ENCODE measurements at regions not wholly inside any gene's neighbourhood (a gene's known extent, or its start where the extent isn't known, plus 50 kb on each side); places are given as distances from the start of the nearest gene placed in this dataset.

- H4K20me1 ChIP-seq (ENCODE audit: insufficient read depth, low read length) = no peaks in the 10 kb centered on the region
- TF ChIP-seq CTCF (IDR thresholded peaks at IDR 0.05; ENCODE audit: low read depth, low read length) = no peak
- no peak for TF ChIP-seq EZH2phosphoT487 (IDR thresholded peaks at IDR 0.05; ENCODE audit: low read depth)
- no peaks in the 10 kb centered on the region for H3K36me3 ChIP-seq (replicated peaks; ENCODE audit: low read depth, low read length)
- H3K9ac ChIP-seq (ENCODE audit: low read length) = no peak overlapping the region
- no peak overlapping the region for H2AFZ ChIP-seq (ENCODE audit: low read depth, low read length)
- H3K27ac ChIP-seq (ENCODE audit: low read length) = no peak overlapping the region
- no peaks in the 10 kb centered on the region for H3K4me1 ChIP-seq (ENCODE audit: low read length)
- no peak overlapping the region for H3K4me3 ChIP-seq (ENCODE audit: low read length)
- no peaks in the 10 kb centered on the region for H3K79me2 ChIP-seq (ENCODE audit: low read length)
- H3K9me3 ChIP-seq (ENCODE audit: insufficient read depth, low read length) = no peaks in the 10 kb centered on the region
- no peak overlapping the region for H3K4me2 ChIP-seq (ENCODE audit: low read length)
- no peaks in the 10 kb centered on the region for H3K27me3 ChIP-seq (ENCODE audit: low read depth, low read length)
Observed at GRCh38 chr5:145673786-145674185, 161.4 kb downstream of the PRELID2 start.

- H3K36me3 ChIP-seq (replicated peaks; ENCODE audit: low read depth, low read length) = no peaks in the 10 kb centered on the region
- H3K27ac ChIP-seq (ENCODE audit: low read length) = no peak overlapping the region
- no peak overlapping the region for H3K9ac ChIP-seq (ENCODE audit: low read length)
- no peaks in the 10 kb centered on the region for H3K9me3 ChIP-seq (ENCODE audit: insufficient read depth, low read length)
- H3K27me3 ChIP-seq (ENCODE audit: low read depth, low read length) = no peaks in the 10 kb centered on the region
- no peak overlapping the region for H2AFZ ChIP-seq (ENCODE audit: low read depth, low read length)
- no peaks in the 10 kb centered on the region for H3K4me1 ChIP-seq (ENCODE audit: low read length)
- TF ChIP-seq EZH2phosphoT487 (IDR thresholded peaks at IDR 0.05; ENCODE audit: low read depth) (no peak), CTCF (IDR thresholded peaks at IDR 0.05; ENCODE audit: low read depth, low read length) (no peak)
- no peak overlapping the region for H3K4me3 ChIP-seq (ENCODE audit: low read length)
- H3K4me2 ChIP-seq (ENCODE audit: low read length) = no peak overlapping the region
- no peaks in the 10 kb centered on the region for H4K20me1 ChIP-seq (ENCODE audit: insufficient read depth, low read length)
- H3K79me2 ChIP-seq (ENCODE audit: low read length) = no peaks in the 10 kb centered on the region
Observed at GRCh38 chr5:145668714-145669113, 166.4 kb downstream of the PRELID2 start.

- Histone ChIP-seq H3K4me1 (ENCODE audit: low read length) (no peaks in the 10 kb centered on the region), H3K4me2 (ENCODE audit: low read length) (no peak overlapping the region)
Observed at GRCh38 chr5:145667742-145668141, 167.4 kb downstream of the PRELID2 start.

GRCh38 chr5:145666591-145666990 is 168.6 kb downstream of the PRELID2 start:
- H3K4me3 ChIP-seq (ENCODE audit: low read length) = no peak overlapping the region
- no peak overlapping the region for H2AFZ ChIP-seq (ENCODE audit: low read depth, low read length)
- no peak overlapping the region for H3K4me2 ChIP-seq (ENCODE audit: low read length)
- H3K9me3 ChIP-seq (ENCODE audit: insufficient read depth, low read length) = no peaks in the 10 kb centered on the region
- no peaks in the 10 kb centered on the region for H3K36me3 ChIP-seq (replicated peaks; ENCODE audit: low read depth, low read length)
- no peaks in the 10 kb centered on the region for H4K20me1 ChIP-seq (ENCODE audit: insufficient read depth, low read length)
- TF ChIP-seq EZH2phosphoT487 (IDR thresholded peaks at IDR 0.05; ENCODE audit: low read depth) (no peak), CTCF (IDR thresholded peaks at IDR 0.05; ENCODE audit: low read depth, low read length) (no peak)
- no peaks in the 10 kb centered on the region for H3K79me2 ChIP-seq (ENCODE audit: low read length)
- no peaks in the 10 kb centered on the region for H3K27me3 ChIP-seq (ENCODE audit: low read depth, low read length)
- H3K9ac ChIP-seq (ENCODE audit: low read length) = no peak overlapping the region
- H3K4me1 ChIP-seq (ENCODE audit: low read length) = no peaks in the 10 kb centered on the region
- no peak overlapping the region for H3K27ac ChIP-seq (ENCODE audit: low read length)

More at GRCh38 chr5:145667742-145668141, 167.4 kb downstream of the PRELID2 start:
- Histone ChIP-seq H3K9ac (ENCODE audit: low read length) (no peak overlapping the region), H3K36me3 (replicated peaks; ENCODE audit: low read depth, low read length) (no peaks in the 10 kb centered on the region), H3K4me3 (ENCODE audit: low read length) (no peak overlapping the region), H4K20me1 (ENCODE audit: insufficient read depth, low read length) (no peaks in the 10 kb centered on the region), H3K9me3 (ENCODE audit: insufficient read depth, low read length) (no peaks in the 10 kb centered on the region), H3K79me2 (ENCODE audit: low read length) (no peaks in the 10 kb centered on the region), H3K27ac (ENCODE audit: low read length) (no peak overlapping the region), H2AFZ (ENCODE audit: low read depth, low read length) (no peak overlapping the region), H3K27me3 (ENCODE audit: low read depth, low read length) (no peaks in the 10 kb centered on the region)
- TF ChIP-seq CTCF (IDR thresholded peaks at IDR 0.05; ENCODE audit: low read depth, low read length) (no peak), EZH2phosphoT487 (IDR thresholded peaks at IDR 0.05; ENCODE audit: low read depth) (no peak)
